HG03432 (cell line): ENCODE measurements at regions not wholly inside any gene's neighbourhood (a gene's known extent, or its start where the extent isn't known, plus 50 kb on each side); places are given as distances from the start of the nearest gene placed in this dataset.
A peak's percentile ranks its signal among the peaks of the same experiment; 100 is the strongest.

ENCODE experiments used
- ATAC-seq: cut with Tn5 transposase; IDR thresholded peaks from one replicate; pipeline ENCODE4 v1.9.1; 2021; ENCODE audit warnings: mild to moderate bottlenecking, moderate library complexity; ENCODE audit not compliant: unreplicated experiment

DNA sequence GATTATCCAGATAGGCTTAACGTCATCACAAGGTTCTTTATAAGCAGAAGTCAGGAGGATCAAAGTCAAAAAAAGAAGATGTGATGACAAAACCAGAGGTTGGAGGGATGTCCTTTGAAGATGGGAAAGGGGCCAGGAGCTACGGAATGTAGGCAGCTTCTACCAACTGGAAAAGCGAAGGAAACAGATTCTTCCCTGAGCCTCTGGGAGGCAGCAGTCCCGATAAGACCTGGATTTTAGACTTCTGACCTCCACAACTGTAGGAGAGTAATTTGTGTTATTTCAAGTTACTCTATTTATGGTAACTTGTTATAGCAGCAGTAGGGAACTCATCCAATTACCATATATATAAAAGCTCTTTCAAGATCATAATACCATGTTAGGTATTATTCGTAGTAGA is 98.8 kb upstream of the MYCBP2 start:
- ATAC-seq = no peak

DNA sequence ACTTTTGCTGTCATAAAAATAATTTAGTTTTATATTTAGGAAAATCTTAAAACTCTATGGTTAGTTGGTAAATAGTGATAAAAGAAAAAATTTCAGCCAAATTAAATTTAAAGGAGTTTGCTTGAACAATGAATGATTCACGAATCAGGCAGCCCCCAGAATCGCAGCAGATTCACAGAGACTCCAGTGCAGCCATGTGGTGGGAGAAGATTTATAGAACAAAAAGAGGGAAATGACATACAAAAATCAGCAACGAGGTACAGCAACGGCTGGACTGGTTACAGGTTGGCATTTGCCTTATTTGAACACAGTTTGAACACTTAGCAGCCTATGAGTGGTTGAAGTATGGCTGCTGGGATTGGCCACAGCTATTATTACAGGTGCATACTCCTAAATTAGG is 96.4 kb upstream of the MYCBP2 start:
- ATAC-seq = no peak

DNA sequence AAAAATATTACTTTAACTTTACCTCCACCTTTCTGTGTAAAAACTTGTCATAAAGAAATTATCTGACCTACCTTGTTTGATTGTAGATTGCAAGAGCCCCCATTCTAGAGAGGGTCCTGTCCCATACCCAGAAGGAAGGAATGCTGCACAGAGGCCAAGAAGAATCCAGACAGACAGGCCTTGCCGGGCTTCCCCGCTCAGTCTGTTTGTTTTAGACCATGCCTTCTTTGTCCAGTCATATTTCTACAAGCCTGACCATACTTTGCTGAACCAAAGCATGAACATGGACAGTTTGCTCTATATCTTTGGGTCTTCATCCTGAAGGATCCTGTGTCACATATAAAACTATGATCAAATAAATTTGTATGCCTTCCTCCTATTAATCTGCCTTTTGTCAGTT is 95.8 kb upstream of the MYCBP2 start:
- ATAC-seq = no peak

DNA sequence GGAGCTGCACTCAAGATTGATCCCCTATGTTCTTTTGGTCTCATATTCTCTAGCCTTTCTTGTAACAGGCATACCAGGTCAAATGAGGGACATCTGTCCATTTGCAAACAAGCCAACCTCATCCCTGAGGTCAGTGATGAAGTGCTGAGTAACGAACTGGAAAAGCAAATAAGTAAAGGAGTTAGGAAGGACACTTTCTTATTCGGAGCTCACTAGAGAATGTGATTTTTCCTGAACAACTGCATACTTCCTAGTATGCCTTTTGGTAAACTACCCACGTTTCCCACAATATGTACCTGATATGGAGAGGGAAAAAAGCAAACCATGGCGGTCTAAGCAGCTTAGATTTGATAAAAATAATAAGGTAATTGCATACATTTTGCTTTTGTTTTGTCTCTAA is 91.0 kb upstream of the MYCBP2 start:
- no peak for ATAC-seq

DNA sequence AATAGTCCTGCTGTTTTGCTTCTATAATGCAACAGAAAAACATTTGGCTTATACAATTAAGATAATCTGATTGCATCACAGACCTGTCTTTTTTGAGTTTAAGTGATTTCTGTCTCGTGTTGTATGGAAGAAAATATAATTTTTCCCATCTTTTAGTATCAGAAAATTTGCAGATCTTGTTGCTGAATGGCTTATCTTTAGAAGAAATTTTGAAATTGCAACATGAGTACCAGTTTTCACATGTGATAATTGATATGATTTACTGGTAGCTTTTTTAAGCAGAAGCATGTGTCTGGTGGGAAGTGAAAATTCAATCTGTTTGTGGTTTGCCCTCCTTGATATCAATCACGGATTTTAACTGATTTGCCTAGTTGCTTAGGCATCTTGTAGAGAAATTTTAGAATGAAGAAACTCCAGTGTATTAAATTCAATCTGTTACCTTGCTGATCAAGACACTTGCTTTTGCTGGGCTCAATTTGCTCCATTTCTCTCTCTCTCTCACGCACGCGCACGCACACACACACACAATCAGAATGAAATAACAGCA is 89.8 kb upstream of the MYCBP2 start:
- ATAC-seq = no peak

DNA sequence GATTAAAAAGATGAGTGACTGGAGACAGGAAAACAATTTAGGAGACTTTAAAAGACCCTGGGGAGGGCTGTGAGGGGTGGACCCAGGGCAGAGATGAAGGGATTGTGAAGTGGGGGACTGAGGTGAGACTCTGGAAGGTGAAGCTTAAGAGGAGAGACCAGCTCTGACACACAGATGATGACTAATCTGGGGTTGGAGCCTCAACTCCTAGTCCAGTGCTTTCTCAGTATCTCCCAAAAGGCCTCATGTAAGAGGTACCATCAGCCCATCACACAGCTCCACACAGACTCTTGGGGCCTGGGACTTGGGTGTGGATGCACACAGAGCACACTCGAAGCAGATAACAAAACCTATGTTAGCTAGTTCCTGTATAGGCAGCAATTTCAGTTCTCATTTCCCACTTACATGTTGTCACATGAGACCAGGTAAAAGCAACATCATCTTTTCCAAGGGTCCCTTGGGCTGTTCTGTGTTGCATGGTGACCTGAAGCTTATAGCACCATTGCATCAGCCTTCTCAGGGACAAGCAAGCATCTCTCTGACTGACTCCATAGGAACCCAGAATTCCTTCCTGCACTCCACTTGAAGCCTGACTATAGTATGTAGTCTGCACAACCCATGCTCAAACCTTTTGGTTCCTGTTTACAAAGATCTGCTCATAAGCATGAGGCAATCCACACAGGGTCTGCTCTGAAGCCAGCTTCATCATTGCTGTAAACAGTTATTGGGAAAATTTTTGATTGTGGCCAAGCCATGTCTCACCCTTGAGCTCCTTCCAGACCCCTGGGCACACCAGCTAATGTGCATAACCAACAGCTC is 88.6 kb upstream of the MYCBP2 start:
- ATAC-seq = peak; percentile 81

DNA sequence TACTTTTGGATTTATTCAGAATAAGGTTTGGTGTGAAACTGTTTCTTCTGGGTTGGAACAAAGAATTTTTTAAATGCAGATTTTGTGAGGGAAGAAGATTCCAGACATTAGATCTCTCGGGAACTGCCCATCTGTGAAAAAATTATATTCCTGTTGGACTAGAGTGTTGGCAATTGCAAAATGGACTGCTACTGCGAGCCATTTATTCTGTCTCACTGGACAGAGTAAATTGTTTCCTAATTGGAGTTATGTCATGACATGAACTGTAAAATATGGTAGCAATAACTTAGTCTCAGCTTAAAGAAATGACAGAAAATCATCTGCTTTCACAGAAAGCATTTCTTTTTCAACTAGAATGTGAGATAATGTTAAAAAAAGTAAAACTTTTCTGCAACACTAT is 86.0 kb upstream of the MYCBP2 start:
- no peak for ATAC-seq

DNA sequence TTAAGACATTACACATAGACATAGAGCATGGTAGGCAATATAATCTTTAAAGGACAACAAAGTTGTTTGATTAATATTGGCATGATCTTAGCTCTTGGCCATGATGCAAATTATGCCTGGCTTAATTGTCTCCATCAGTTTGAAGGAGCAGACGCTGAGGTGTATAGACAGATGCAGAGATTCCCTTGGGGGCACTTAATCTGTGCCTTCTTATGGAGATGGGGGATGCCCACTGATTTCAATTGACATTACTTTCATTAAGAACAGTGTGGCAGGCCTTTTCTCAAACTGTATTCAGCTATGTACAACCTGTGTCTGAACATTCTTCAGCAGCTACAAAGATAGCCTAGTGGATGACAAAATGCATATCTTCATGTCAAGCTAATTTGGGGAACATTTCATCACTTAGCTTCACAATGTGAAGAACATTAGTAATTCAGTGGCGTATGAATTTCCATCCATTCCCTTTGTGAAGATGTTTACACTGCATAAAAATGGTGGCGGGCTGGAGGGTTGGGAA is 85.3 kb upstream of the MYCBP2 start:
- ATAC-seq = no peak

DNA sequence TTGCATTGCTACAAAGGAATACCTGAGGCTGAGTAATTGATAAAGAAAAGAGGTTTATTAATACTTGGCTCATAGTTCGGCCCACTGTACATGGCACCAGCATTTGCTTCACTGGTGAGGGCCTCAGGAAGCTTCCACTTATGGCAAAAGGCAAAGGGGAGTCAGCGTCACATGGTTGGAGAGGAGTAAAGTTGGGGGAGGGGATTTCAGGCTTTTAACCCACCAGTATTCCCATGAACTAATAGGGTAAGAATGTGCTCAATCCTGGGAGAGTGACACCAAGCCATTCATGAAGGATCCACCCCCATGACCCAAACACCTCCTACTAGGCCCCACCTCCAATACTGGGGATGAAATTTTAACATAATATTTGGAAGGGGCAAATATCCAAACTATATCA is 82.5 kb upstream of the MYCBP2 start:
- no peak for ATAC-seq

DNA sequence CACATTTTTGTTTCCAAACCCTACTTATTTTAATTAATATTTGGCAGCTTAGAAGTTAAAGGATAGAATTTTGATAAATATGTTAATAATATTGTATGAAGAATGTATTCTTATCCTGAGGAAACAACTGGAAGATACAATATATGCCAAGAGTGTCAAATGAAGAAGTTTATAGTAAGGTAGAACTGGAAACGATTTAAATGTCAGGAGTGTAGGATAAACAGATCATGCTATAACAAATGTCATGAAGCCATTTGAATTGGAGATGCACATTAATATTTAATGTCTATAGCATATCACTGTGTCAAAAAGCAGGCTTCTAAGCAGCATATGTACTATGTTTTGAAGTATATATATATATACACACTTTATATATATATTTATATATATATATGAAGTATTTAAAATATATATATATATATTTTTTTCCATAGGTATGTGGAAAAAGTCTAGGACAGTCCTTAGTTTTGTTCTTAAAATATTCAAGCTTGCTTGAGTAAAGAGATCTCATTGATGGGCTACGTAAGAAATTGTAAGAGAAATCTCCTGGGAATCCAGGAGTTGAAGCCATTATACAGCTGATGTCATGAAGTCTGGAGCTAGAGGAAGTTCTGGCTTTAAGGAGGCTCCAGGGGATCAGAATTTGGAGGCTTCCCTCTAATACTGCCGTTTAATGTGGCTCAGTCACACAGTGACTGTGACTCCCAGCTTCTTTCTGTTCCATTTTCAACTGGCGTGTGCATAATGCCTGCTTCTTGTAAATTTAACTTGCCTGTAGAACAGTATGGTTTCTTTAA is 79.9 kb upstream of the MYCBP2 start:
- ATAC-seq = no peak

DNA sequence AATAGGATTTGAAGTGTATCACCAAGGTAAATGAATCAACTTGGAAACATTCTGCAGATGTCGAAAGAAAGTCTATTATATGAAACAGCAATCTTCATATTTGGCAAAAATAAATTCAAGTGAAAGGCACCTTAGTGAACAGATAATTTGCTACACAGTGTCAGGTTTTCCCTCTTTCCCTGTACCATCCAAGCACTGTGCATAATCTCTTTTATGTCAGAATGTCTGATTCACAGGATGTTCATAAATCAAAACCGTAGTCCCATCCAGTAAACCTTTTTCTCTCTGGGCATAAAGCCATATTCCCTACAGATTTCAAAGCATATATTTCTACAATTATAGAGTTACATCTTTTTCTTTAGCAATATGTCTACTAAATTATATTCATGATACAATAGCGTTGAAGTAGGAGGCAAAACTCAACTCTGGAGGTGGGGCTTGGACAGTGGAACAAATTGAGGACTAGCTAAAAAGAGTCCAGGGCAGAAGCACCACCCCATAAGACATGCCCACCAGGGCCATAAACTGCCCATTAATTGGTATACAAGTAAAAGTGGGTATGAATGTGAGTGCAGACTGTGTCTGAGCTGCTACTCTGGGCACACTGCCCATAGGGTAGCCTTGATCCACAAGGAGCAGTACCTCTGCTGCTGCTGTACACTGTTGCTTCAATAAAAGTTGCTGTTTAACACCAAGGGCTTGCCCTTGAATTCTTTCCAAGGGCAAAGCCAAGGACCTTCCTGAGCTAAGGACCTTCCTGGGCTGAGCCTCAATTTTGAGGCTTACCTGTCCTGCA is 72.1 kb upstream of the MYCBP2 start:
- ATAC-seq = no peak

DNA sequence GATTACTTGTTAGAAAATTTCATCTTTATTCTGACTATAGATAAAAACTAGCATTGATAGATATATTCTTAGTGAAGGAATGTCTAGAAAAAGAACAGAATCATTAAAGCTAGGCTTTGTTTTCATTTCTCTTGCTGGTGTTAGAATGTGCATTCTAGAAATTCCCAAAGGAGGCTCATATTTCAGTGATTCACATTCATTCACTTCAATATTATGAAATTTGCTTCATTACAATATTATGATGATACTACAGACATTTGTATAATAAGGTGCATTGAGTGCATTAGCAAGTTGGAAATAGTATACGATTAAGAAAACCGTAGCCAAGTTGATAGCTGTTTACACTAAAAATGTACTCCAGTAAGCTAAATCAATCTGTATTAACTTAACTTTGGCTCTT is 70.7 kb upstream of the MYCBP2 start:
- ATAC-seq = no peak

DNA sequence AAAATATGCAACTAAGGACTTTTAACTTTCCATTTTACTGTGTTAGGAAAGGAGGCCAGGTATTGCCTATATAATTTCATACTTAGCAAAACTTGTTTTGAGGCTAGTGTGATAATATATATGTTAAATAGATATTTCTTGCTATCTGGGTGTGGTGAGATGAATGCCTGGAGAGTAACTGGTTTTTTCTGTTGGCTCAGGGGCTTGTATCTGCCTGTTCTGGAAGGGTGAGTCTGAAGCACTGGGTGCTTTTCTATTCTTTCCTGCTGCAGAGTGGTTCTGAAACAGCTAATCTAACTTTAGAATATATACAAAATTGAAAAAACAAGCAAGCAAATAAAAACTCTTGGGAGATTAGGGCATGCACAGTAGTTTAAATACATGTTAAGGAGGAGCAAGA is 64.6 kb upstream of the MYCBP2 start:
- no peak for ATAC-seq

DNA sequence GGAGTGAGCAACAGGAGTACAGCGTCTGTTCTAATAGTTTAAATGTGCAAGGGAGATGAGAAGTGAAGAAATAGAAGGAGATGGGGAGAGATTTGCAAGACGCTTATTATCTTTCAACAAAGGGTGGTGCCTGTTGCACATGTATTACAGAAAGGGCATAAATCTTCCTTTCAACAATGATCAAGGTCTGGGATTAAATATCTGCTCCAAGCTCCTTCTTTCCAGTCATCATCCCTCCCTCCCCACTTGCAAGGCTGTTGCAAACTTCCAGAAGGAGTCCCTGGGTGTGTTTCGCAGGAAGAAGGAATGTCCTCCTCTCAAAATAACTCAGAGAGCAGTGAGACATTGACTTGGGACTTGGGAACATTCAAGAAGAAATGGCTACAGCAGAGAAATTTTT is 63.5 kb upstream of the MYCBP2 start:
- ATAC-seq = no peak

DNA sequence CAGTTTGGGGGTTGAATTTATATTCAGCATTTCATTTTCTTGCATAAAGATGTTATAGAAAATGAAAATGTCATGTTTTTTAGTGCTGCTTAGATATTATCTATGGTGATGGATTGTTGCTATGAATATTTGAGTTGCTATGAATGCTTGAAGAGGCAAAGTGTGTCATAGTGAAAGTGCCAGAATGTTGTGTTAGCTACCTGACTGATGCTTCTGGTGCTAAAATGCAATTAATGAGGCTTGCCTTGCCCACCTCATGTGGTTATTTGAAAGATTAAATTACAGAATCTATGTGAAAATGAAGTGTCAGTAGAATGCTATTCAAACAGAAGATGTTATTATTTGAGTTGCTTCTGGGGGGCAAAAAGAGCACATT is 62.7 kb upstream of the MYCBP2 start:
- peak; percentile 83 for ATAC-seq

DNA sequence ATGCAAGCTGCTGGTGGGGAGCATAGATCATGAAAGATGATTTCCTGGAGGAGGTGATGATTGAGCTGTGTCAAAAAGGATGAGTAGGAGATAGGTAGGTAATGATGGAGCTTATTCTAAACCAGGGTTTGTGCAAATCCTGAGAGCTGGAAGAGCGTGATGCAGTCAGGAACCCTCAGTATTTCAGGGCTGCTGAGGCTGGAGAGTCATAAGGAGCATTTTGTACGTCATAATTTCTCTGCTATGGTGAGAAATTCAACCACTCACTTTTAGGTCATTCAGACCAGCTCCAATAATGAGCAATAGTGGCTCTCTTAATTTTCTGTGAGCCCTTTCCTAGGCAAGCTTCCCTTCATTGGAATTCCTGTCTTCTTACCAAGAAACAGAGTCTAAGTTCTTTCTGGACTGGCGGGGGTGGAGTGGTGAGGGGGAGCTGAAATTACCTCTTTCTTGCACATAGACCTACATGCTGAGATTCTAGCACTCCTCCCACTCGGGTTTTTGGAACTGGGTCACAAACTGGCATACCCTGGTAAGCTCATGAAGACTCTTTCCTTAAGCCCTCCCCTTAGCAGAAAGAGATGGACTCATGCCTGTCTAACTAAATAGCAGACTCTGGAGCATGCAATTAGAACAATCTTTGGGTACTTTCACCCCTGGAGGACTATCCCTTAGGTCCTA is 62.2 kb upstream of the MYCBP2 start:
- ATAC-seq = peak; percentile 24

DNA sequence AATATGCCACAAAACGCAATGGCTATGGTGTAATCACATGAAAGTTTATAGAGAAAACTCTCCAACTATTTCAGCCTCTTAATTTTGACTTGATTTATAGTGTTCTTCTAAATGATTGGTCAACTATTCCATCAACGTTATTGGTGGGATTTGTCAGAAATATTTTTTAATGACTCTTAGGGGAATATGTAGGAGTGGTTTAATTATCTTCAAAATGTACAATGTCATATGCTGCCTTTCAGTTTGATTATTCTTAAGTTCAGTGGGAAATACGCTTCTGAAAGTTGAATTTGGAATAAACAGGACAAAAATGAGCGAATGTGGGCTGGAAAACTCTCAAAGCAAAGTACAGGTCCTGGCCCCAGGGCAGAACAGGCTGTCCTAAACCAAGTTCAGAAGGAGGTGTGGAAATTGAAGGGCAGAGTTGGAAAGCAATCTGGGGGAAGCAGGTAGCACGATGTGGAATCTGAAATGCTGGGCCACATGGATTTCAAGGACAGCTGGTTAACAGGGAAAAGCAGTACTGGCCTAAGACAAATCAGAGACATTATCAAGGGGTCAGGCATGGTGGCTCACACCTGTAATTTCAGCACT is 60.8 kb upstream of the MYCBP2 start:
- ATAC-seq = no peak

DNA sequence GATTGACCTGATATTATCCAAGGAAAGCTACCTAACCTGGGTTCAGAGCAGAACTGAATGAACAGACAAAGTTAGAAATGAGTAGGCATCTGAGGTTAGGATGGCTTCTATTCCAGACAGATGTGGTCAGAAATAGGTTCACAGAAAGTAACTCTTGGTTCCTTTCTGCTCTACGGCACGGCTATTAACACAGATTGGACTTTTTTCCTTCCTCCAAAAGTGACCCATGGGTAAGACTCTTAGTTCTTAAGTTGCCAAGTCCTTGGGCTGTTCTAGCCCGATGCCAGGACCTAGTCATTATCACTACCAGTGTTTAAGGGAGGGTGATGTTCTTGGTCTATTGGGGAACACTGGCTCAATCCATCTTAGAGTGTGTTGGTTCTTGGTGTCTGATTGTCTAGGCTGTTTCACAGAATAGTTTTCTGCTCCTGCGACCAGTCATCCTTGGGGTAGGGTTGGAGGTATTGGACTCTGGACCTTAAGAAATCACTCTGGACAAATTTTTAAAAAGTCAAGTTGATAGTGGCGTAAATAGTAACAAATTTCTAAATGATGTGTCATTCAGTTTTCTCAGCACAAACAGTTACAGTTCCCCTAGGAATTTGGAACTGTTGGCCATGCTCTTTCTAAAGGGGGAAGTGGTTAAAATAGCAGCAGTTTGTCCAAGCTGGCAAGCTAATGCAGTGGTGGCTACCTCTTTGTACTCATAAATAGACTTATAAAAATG is 60.1 kb upstream of the MYCBP2 start:
- ATAC-seq = no peak

DNA sequence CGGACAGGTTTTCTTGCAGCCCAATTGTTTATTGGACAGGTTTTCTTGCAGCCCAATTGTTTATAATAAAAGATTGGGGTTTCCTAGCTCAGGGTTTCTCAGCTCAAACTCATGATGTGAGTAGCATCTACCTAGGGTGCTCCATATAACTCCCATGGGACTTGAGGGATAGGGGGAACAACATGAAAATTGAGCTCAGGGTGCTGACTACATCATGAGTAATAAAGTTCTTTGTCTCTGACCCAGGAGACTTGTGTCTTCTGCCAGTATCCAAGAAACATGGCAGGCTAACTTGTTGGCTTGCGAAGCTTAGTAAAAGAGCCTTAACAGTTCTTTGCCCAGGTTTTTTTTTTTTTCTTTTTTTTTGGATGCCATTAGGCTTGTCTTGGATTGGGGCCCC is 59.2 kb upstream of the MYCBP2 start:
- ATAC-seq = no peak

DNA sequence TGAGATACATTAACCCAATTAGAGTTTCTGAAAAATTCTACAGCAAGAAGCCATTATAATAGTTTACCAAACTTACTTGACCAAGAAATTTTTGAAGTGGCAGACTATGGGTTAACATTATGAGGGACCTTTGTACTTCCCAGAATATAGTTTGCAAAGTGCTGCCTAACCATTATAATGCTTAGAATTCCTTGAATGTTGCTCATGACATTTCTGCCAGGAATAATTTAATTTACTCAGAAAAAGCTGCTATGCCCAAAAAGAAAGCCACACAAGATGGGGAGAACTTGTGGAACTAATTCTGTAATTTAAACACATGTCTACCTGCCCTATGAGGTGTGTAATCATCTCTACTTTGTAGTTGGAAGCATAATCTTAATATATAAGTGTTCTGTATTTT is 58.1 kb upstream of the MYCBP2 start:
- ATAC-seq = no peak
